Mammary epithelial cell (primary cell): ENCODE measurements at regions not wholly inside any gene's neighbourhood (a gene's known extent, or its start where the extent isn't known, plus 50 kb on each side); places are given as distances from the start of the nearest gene placed in this dataset.
"Not testable (repeated sequence)": the region's sequence is repeated elsewhere in the genome, so short reads cannot be mapped to it uniquely, and the experiment has no call there.

Source experiments
- CTCF ChIP-seq, 2 donors: IDR thresholded peaks in 1 of 2; conservative IDR thresholded peaks in 1 of 2; 2 replicates each; pipeline ENCODE4 v1.5.1; 2011 to 2012; ENCODE audit warnings: inconsistent platforms in 2 of 2, low read length in 2 of 2, mild to moderate bottlenecking in 2 of 2, control low read depth in 1 of 2, low read depth in 1 of 2; ENCODE audit not compliant: insufficient read depth in 1 of 2; ENCODE audit errors: extremely low read depth in 1 of 2
- EZH2 ChIP-seq: IDR thresholded peaks from 2 replicates; pipeline ENCODE4 v1.6.1; 2012; ENCODE audit warnings: low read length, inconsistent platforms, borderline replicate concordance

- TF ChIP-seq EZH2; CTCF (conservative IDR thresholded peaks at IDR 0.05 in 1 of 2, IDR thresholded peaks at IDR 0.05 in 1 of 2; ENCODE audit: extremely low read depth in 1 of 2, insufficient read depth in 1 of 2, low read depth in 1 of 2, low read length in 2 of 2): not testable (repeated sequence)
Measured at GRCh38 chr9:62808081-62808480, 1618.2 kb downstream of the SPATA31A7 start.
